K562 (cell line): ENCODE measurements at regions not wholly inside any gene's neighbourhood (a gene's known extent, or its start where the extent isn't known, plus 50 kb on each side); places are given as distances from the start of the nearest gene placed in this dataset.

Experiments
- BRF2 ChIP-seq: IDR thresholded peaks from 3 replicates; pipeline ENCODE4 v1.6.1; 2011; ENCODE audit warnings: borderline replicate concordance, mild to moderate bottlenecking; ENCODE audit not compliant: insufficient read length, insufficient read depth
- CBFA2T2 ChIP-seq: fragments of 450-650 bp; conservative IDR thresholded peaks from 2 replicates; pipeline ENCODE4 v1.6.1; 2017; ENCODE audit warnings: mild to moderate bottlenecking
- CBFA2T3 ChIP-seq: fragments of 450-650 bp; IDR thresholded peaks from 2 replicates; pipeline ENCODE4 v1.6.1; 2017
- CEBPB ChIP-seq: fragments of 450-650 bp; IDR thresholded peaks from 2 replicates; pipeline ENCODE4 v1.6.1; 2016; ENCODE audit warnings: missing genetic modification characterization, missing compliant biosample characterization
- EGR1 ChIP-seq: fragments of 450-650 bp; conservative IDR thresholded peaks from 2 replicates; pipeline ENCODE4 v1.6.1; 2017; ENCODE audit warnings: mild to moderate bottlenecking
- GTF2E2 ChIP-seq: fragments of 200-800 bp; sonication (Bioruptor generic); IDR thresholded peaks from 2 replicates; pipeline ENCODE4 v1.6.1; 2016; ENCODE audit warnings: missing genetic modification characterization, missing compliant biosample characterization
- IRF1 ChIP-seq: sonication (generic); formaldehyde crosslinking; IDR thresholded peaks from 2 replicates; pipeline ENCODE4 v1.8.0; 2022; ENCODE audit warnings: missing genetic modification reagents, mild to moderate bottlenecking, borderline replicate concordance
- KDM2B ChIP-seq: fragments of 250-450 bp; sonication (Bioruptor Pico); IDR thresholded peaks from 2 replicates; pipeline ENCODE4 v1.8.0; 2021; ENCODE audit warnings: mild to moderate bottlenecking, moderate library complexity
- MAZ ChIP-seq, 2 experiments: fragments of 450-650 bp in 1 of 2; sonication (generic) in 1 of 2; formaldehyde crosslinking; IDR thresholded peaks in 1 of 2; conservative IDR thresholded peaks in 1 of 2; 2 replicates each; pipeline versions ENCODE4 v1.4.0 to v1.5.0; 2020; ENCODE audit warnings: mild to moderate bottlenecking in 1 of 2, missing genetic modification reagents in 1 of 2
- MIER1 ChIP-seq: fragments of 450-650 bp; IDR thresholded peaks from 2 replicates; pipeline ENCODE4 v1.6.1; 2016; ENCODE audit warnings: antibody characterized with exemption, mild to moderate bottlenecking, low read depth
- MTF1 ChIP-seq: fragments of 250-450 bp; sonication (Bioruptor Pico); IDR thresholded peaks from 2 replicates; pipeline ENCODE4 v1.9.0; 2021; ENCODE audit warnings: moderate library complexity, mild to moderate bottlenecking, inconsistent platforms, borderline replicate concordance
- PPARD ChIP-seq: fragments of 250-450 bp; sonication (Bioruptor Pico); IDR thresholded peaks from 2 replicates; pipeline ENCODE4 v1.8.0; 2022; ENCODE audit warnings: inconsistent platforms, mild to moderate bottlenecking, moderate library complexity
- SIN3A ChIP-seq, 2 experiments: fragments of 150-350 bp in 1 of 2; IDR thresholded peaks; 2 replicates each; pipeline ENCODE4 v1.6.1; 2011 to 2016; ENCODE audit warnings: borderline replicate concordance in 2 of 2, low read depth in 2 of 2, low read length in 2 of 2, mild to moderate bottlenecking in 2 of 2, moderate library complexity in 2 of 2; ENCODE audit not compliant: control insufficient read depth in 1 of 2
- SMAD4 ChIP-seq: fragments of 250-450 bp; sonication (Bioruptor Pico); conservative IDR thresholded peaks from 2 replicates; pipeline ENCODE4 v1.8.0; 2021; ENCODE audit warnings: inconsistent platforms, mild to moderate bottlenecking, moderate library complexity
- YBX1 ChIP-seq: fragments of 450-650 bp; IDR thresholded peaks from 2 replicates; pipeline ENCODE4 v1.7.1; 2016; ENCODE audit warnings: mild to moderate bottlenecking
- YY1 ChIP-seq, 3 experiments: IDR thresholded peaks; 2 replicates each; pipeline ENCODE4 v1.6.1; 2011; ENCODE audit warnings: low read length in 2 of 3, mild to moderate bottlenecking in 2 of 3, moderate library complexity in 2 of 3, borderline replicate concordance in 1 of 3, control low read depth in 1 of 3, low read depth in 1 of 3; ENCODE audit not compliant: insufficient read depth in 3 of 3, insufficient replicate concordance in 2 of 3, control insufficient read depth in 1 of 3, insufficient read length in 1 of 3; ENCODE audit errors: extremely low read depth in 1 of 3
- ZBTB2 ChIP-seq: fragments of 450-650 bp; IDR thresholded peaks from 2 replicates; pipeline ENCODE4 v1.6.1; 2016; ENCODE audit warnings: antibody characterized with exemption
- ZBTB8A ChIP-seq: fragments of 450-650 bp; IDR thresholded peaks from 2 replicates; pipeline ENCODE4 v1.6.1; 2018; ENCODE audit warnings: mild to moderate bottlenecking, moderate library complexity; ENCODE audit not compliant: partially characterized antibody
- ZNF124 ChIP-seq: sonication (generic); formaldehyde crosslinking; IDR thresholded peaks from 2 replicates; pipeline ENCODE4 v1.8.1; 2022; ENCODE audit warnings: missing genetic modification reagents
- ZNF79 ChIP-seq: fragments of 250-450 bp; sonication (Bioruptor Pico); IDR thresholded peaks from 2 replicates; pipeline ENCODE4 v1.4.0; 2020; ENCODE audit warnings: low read depth, mild to moderate bottlenecking, moderate library complexity
- TF ChIP-seq, protein P1 (sequence below): sonication (generic); formaldehyde crosslinking; IDR thresholded peaks from 2 replicates; pipeline ENCODE4 v1.8.0; 2022; ENCODE audit warnings: mild to moderate bottlenecking, missing genetic modification reagents
- TF ChIP-seq, protein P2 (sequence below): sonication (generic); formaldehyde crosslinking; IDR thresholded peaks from 2 replicates; pipeline ENCODE4 v1.8.1; 2023; ENCODE audit warnings: mild to moderate bottlenecking, missing genetic modification reagents

GRCh38 chr9:101840694-101841188, 102.3 kb upstream of the GRIN3A start (continued):
- TF ChIP-seq, protein P1, sequence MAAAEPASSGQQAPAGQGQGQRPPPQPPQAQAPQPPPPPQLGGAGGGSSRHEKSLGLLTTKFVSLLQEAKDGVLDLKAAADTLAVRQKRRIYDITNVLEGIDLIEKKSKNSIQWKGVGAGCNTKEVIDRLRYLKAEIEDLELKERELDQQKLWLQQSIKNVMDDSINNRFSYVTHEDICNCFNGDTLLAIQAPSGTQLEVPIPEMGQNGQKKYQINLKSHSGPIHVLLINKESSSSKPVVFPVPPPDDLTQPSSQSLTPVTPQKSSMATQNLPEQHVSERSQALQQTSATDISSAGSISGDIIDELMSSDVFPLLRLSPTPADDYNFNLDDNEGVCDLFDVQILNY (CRISPR knock-in tag), result no peak
- TF ChIP-seq SMAD4 (CRISPR knock-in tag) (peak; percentile 94), MIER1 (no peak), MAZ (CRISPR knock-in tag; conservative IDR thresholded peaks at IDR 0.05 in 1 of 2, IDR thresholded peaks at IDR 0.05 in 1 of 2) (peak; percentile 75 to 78; a peak in 3 of 4 replicates), ZNF79 (CRISPR knock-in tag) (no peak), BRF2 (no peak), ZBTB8A (no peak), MTF1 (CRISPR knock-in tag) (no peak), CEBPB (peak; percentile 55), IRF1 (CRISPR knock-in tag) (no peak), CBFA2T2 (peak; percentile 100), PPARD (CRISPR knock-in tag) (no peak), EGR1 (no peak), YY1 (IDR thresholded peaks at IDR 0.05; ENCODE audit: borderline replicate concordance in 1 of 3, control insufficient read depth in 1 of 3, extremely low read depth in 1 of 3, insufficient read depth in 3 of 3, insufficient read length in 1 of 3, insufficient replicate concordance in 2 of 3, low read depth in 1 of 3, low read length in 2 of 3) (no peak), KDM2B (CRISPR knock-in tag) (no peak), ZNF124 (CRISPR knock-in tag) (no peak), SIN3A (IDR thresholded peaks at IDR 0.05; ENCODE audit: borderline replicate concordance in 2 of 2, control insufficient read depth in 1 of 2, low read depth in 2 of 2, low read length in 2 of 2) (no peak), ZBTB2 (peak; percentile 80; the same call in 1 of the 2 replicates), CBFA2T3 (peak; percentile 100), GTF2E2 (no peak; the same call in 1 of the 2 replicates), YBX1 (no peak)
- TF ChIP-seq, protein P2, sequence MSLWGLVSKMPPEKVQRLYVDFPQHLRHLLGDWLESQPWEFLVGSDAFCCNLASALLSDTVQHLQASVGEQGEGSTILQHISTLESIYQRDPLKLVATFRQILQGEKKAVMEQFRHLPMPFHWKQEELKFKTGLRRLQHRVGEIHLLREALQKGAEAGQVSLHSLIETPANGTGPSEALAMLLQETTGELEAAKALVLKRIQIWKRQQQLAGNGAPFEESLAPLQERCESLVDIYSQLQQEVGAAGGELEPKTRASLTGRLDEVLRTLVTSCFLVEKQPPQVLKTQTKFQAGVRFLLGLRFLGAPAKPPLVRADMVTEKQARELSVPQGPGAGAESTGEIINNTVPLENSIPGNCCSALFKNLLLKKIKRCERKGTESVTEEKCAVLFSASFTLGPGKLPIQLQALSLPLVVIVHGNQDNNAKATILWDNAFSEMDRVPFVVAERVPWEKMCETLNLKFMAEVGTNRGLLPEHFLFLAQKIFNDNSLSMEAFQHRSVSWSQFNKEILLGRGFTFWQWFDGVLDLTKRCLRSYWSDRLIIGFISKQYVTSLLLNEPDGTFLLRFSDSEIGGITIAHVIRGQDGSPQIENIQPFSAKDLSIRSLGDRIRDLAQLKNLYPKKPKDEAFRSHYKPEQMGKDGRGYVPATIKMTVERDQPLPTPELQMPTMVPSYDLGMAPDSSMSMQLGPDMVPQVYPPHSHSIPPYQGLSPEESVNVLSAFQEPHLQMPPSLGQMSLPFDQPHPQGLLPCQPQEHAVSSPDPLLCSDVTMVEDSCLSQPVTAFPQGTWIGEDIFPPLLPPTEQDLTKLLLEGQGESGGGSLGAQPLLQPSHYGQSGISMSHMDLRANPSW (CRISPR knock-in tag), result no peak
